Endothelial cell of umbilical vein (primary cell): ENCODE measurements at regions not wholly inside any gene's neighbourhood (a gene's known extent, or its start where the extent isn't known, plus 50 kb on each side); places are given as distances from the start of the nearest gene placed in this dataset.

Experiments
- EZH2 ChIP-seq: IDR thresholded peaks from 2 replicates; pipeline ENCODE4 v1.6.1; 2012; ENCODE audit warnings: borderline replicate concordance, low read depth, mild to moderate bottlenecking, moderate library complexity, low read length, inconsistent platforms; ENCODE audit not compliant: severe bottlenecking
- FOS ChIP-seq: IDR thresholded peaks from 2 replicates; pipeline ENCODE4 v1.6.1; 2011; ENCODE audit warnings: mild to moderate bottlenecking, low read length, moderate library complexity, borderline replicate concordance; ENCODE audit not compliant: insufficient read depth
- GATA2 ChIP-seq: IDR thresholded peaks from 2 replicates; pipeline ENCODE4 v1.7.0; 2011; ENCODE audit warnings: low read depth, mild to moderate bottlenecking, moderate library complexity, mixed read lengths, low read length; ENCODE audit not compliant: insufficient read length, insufficient read depth
- POLR2A ChIP-seq: IDR thresholded peaks from 2 replicates; pipeline ENCODE4 v1.6.1; 2012; ENCODE audit warnings: low read depth, mild to moderate bottlenecking, control low read depth, low read length
- POLR2AphosphoS5 ChIP-seq: IDR thresholded peaks from 2 replicates; pipeline ENCODE4 v1.6.1; 2012; ENCODE audit warnings: low read depth, mild to moderate bottlenecking, control low read depth, low read length, moderate library complexity; ENCODE audit not compliant: insufficient read depth
- TF ChIP-seq, protein P1 (sequence below), 2 donors: IDR thresholded peaks; 1 replicate in 1 of 2; 2 replicates in 1 of 2; pipeline ENCODE4 v1.5.1; 2011; ENCODE audit warnings: low read length in 2 of 2, mild to moderate bottlenecking in 2 of 2, moderate library complexity in 2 of 2, control low read depth in 1 of 2, inconsistent platforms in 1 of 2, low read depth in 1 of 2; ENCODE audit not compliant: insufficient read depth in 1 of 2; ENCODE audit errors: extremely low read depth in 1 of 2

DNA sequence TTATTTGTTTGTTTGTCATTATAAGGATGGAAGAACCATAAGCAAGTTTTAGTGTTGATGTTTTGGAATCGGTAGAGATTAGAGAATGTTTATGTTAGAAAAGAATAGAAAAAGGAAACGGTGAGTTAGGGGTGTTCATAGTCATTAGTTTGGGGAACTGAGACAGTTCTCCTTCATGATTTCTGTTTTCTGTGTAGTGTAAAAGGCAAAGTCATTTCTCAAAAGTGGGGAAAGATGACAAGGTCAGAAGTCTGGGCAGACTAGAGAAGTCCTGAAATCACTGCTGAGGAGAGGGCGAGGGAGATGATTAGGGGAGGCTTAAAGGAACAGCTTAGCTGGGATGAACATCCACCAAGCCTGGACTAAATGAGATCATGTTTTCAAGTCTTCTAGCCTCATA is 498.9 kb downstream of the TTLL7 start:
- no peak for TF ChIP-seq POLR2AphosphoS5
- TF ChIP-seq GATA2: no peak
- TF ChIP-seq, protein P1, sequence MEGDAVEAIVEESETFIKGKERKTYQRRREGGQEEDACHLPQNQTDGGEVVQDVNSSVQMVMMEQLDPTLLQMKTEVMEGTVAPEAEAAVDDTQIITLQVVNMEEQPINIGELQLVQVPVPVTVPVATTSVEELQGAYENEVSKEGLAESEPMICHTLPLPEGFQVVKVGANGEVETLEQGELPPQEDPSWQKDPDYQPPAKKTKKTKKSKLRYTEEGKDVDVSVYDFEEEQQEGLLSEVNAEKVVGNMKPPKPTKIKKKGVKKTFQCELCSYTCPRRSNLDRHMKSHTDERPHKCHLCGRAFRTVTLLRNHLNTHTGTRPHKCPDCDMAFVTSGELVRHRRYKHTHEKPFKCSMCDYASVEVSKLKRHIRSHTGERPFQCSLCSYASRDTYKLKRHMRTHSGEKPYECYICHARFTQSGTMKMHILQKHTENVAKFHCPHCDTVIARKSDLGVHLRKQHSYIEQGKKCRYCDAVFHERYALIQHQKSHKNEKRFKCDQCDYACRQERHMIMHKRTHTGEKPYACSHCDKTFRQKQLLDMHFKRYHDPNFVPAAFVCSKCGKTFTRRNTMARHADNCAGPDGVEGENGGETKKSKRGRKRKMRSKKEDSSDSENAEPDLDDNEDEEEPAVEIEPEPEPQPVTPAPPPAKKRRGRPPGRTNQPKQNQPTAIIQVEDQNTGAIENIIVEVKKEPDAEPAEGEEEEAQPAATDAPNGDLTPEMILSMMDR (IDR thresholded peaks at IDR 0.05; ENCODE audit: extremely low read depth in 1 of 2, insufficient read depth in 1 of 2, low read depth in 1 of 2, low read length in 2 of 2): no peak
- no peak for TF ChIP-seq EZH2
- TF ChIP-seq FOS: no peak
- no peak for TF ChIP-seq POLR2A
